ENCODE measurements at regions not wholly inside any gene's neighbourhood (a gene's known extent, or its start where the extent isn't known, plus 50 kb on each side); places are given as distances from the start of the nearest gene placed in this dataset.

DNA sequence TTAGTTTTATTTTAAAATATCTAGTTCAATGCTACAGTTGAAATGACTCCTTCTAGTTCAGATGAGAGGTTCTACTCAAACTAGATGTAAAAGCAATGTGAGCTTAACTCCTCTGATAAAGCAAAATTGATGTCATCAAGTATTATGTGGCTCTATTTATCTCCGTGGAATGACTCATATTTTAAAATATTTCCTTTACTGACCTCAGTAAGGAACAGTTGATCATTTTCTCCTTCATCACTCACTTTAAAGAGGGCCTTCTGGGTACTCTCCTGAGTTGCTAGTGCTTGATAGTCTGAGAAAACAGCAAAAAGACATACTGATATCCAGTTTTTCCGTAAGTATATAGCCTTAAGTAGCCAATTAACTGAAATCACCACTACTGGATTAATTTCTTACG, 1099.3 kb downstream of the ROBO2 start:
- Histone ChIP-seq H3K36me3 (no peaks in the 10 kb centered on the region), H3K4me1 (ENCODE audit: insufficient read depth) (no peaks in the 10 kb centered on the region), H3K27me3 (no peaks in the 10 kb centered on the region), H3K9me3 (no peaks in the 10 kb centered on the region), H3K4me3 (no peak overlapping the region), H3K27ac (no peak overlapping the region)
- WGBS, 3 donors: 77 to 80% (median 77%) methylated on average over 3 of the region's 3 CpGs
- TF ChIP-seq, protein P1, sequence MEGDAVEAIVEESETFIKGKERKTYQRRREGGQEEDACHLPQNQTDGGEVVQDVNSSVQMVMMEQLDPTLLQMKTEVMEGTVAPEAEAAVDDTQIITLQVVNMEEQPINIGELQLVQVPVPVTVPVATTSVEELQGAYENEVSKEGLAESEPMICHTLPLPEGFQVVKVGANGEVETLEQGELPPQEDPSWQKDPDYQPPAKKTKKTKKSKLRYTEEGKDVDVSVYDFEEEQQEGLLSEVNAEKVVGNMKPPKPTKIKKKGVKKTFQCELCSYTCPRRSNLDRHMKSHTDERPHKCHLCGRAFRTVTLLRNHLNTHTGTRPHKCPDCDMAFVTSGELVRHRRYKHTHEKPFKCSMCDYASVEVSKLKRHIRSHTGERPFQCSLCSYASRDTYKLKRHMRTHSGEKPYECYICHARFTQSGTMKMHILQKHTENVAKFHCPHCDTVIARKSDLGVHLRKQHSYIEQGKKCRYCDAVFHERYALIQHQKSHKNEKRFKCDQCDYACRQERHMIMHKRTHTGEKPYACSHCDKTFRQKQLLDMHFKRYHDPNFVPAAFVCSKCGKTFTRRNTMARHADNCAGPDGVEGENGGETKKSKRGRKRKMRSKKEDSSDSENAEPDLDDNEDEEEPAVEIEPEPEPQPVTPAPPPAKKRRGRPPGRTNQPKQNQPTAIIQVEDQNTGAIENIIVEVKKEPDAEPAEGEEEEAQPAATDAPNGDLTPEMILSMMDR (IDR thresholded peaks at IDR 0.05): no peak
- no peak for TF ChIP-seq EP300 (IDR thresholded peaks at IDR 0.05)
- no peak for TF ChIP-seq POLR2A (IDR thresholded peaks at IDR 0.05)
- intact Hi-C loops (cut with DNase I): no loop called here
- DNase-seq: no peak

DNA sequence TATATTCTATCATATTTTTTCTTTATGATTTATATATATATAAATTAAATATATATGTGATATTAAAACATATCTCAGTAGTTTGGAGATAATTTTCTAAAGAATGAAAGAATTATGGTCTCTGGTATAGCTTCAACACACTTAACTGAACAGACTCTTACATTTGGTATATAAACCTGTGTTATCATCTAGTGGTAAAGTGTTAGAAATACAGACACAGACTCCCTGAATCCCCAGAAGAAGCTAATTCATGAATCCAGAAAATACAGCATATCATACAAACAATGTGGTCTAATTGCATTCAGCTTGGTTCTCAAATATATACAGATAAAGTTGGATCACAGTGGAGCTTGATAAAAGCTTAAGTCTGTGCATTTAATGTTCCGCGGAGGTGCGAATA, 1100.4 kb downstream of the ROBO2 start:
- Histone ChIP-seq H3K4me1 (ENCODE audit: insufficient read depth) (no peaks in the 10 kb centered on the region), H3K27me3 (no peaks in the 10 kb centered on the region), H3K27ac (no peak overlapping the region), H3K36me3 (no peaks in the 10 kb centered on the region), H3K9me3 (no peaks in the 10 kb centered on the region), H3K4me3 (no peak overlapping the region)
- TF ChIP-seq, protein P1 (IDR thresholded peaks at IDR 0.05): no peak
- TF ChIP-seq POLR2A (IDR thresholded peaks at IDR 0.05) (no peak), EP300 (IDR thresholded peaks at IDR 0.05) (no peak)
- DNase-seq: no peak
- WGBS, 3 donors: 97 to 98% (median 97%) methylated on average over 3 of the region's 3 CpGs
- intact Hi-C loops (cut with DNase I): no loop called here

DNA sequence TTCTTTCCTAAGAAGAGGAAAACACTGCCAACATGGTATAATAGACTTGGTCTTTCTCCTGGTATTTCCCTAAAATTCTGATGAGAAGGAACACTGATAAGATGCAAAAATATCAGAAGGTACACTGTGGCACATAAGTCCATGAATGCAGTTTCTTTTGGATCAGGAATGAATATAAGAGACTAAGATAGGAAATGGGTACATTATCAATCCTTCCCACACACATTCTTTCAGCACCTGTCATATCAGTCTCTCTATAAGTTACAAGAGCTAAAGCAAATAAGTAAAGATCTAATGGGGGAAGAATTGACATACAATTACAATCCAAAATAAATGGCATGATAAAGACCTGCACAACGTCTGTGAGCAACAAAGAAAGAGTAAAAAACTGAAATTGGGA, 1101.0 kb downstream of the ROBO2 start:
- TF ChIP-seq, protein P1 (IDR thresholded peaks at IDR 0.05): no peak
- no peak for TF ChIP-seq POLR2A (IDR thresholded peaks at IDR 0.05)
- TF ChIP-seq EP300 (IDR thresholded peaks at IDR 0.05): no peak
- Histone ChIP-seq H3K27me3 (no peaks in the 10 kb centered on the region), H3K36me3 (no peaks in the 10 kb centered on the region), H3K27ac (no peak overlapping the region), H3K4me3 (no peak overlapping the region), H3K9me3 (no peaks in the 10 kb centered on the region), H3K4me1 (ENCODE audit: insufficient read depth) (no peaks in the 10 kb centered on the region)
- intact Hi-C loops (cut with DNase I): no loop called here
- WGBS, 3 donors: 76 to 86% (median 80%) methylated on average over 1 of the region's 1 CpG
- DNase-seq: no peak

DNA sequence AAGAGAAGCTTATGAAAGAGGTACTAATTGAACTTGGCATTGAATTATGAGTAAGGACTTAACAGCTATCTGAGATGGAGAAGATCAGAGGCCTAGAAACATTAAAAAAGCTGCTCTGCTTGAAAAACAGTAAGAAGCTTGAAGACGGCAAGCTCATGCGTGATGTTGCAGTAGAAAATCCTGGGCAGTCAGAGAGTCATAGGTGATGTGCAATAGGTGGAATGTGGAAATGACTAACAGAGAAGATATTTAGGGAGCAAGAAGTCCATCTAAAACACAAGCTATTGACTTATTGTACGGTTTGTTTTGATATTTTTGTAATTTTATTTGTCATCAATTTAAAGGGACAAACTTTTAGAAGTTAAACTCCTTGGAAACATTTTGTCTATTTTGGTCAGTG, 1101.4 kb downstream of the ROBO2 start:
- Histone ChIP-seq H3K4me3 (no peak overlapping the region), H3K4me1 (ENCODE audit: insufficient read depth) (no peaks in the 10 kb centered on the region), H3K9me3 (no peaks in the 10 kb centered on the region), H3K36me3 (no peaks in the 10 kb centered on the region), H3K27ac (no peak overlapping the region), H3K27me3 (no peaks in the 10 kb centered on the region)
- WGBS, 3 donors: 91 to 94% (median 92%) methylated on average over 3 of the region's 3 CpGs
- DNase-seq: no peak
- intact Hi-C loops (cut with DNase I): no loop called here
- TF ChIP-seq POLR2A (IDR thresholded peaks at IDR 0.05) (no peak), EP300 (IDR thresholded peaks at IDR 0.05) (no peak)
- TF ChIP-seq, protein P1 (IDR thresholded peaks at IDR 0.05): no peak

DNA sequence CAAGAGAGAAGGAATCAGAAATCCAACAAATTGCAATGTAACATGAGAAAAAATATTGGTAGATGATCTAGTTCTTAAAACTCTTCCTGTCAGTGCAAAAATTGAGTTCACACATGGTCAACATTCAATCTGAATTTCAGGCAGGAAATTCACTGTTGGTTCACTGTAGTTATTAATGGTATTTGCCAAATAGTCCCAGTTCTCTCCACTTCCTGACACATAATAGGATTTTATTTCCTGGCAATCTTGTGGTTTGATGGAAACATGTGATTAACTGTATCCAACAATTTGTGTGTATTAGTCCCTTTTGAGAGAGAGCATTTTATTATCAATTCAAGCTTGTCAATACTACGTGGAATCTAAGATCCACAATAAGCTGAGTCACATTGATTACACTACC, 1103.1 kb downstream of the ROBO2 start:
- H3K27ac ChIP-seq: no peak overlapping the region
- no peaks in the 10 kb centered on the region for H3K36me3 ChIP-seq
- DNase-seq: no peak
- intact Hi-C loops (cut with DNase I): no loop called here
- TF ChIP-seq EP300 (IDR thresholded peaks at IDR 0.05) (no peak), POLR2A (IDR thresholded peaks at IDR 0.05) (no peak)
- TF ChIP-seq, protein P1 (IDR thresholded peaks at IDR 0.05): no peak
- H3K4me1 ChIP-seq (ENCODE audit: insufficient read depth): no peaks in the 10 kb centered on the region
- 97 to 100% (median 99%) methylated on average over 1 of the region's 1 CpG for WGBS, 3 donors
- H3K27me3 ChIP-seq: no peaks in the 10 kb centered on the region
- H3K4me3 ChIP-seq: no peak overlapping the region
- H3K9me3 ChIP-seq: no peaks in the 10 kb centered on the region
